ENCODE measurements at regions not wholly inside any gene's neighbourhood (a gene's known extent, or its start where the extent isn't known, plus 50 kb on each side); places are given as distances from the start of the nearest gene placed in this dataset.

DNA sequence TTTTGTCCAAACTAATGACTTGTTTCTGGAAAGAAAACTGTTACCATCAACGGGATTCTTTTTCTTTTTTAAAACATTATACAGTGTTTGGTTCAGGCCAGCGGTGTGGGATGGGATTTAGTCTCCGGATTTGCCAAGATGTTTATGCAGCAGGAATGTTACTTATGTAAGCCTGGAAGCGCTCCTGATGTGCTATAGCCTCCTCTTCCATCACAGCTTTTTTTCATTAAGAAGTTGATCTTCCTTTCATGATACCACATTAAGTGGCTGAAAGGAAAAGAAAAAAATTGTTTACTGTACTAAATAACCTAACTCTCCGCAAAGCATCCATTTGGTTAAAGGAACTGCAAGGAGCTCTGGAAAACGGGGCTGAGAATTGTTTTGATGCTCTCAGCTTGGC, 120.5 kb upstream of the ALDH1A3 start:
- DNase-seq: no peak
- intact Hi-C loops (cut with DNase I): no loop called here
- 40 to 48% (median 47%) methylated on average over 6 of the region's 6 CpGs for WGBS, 3 donors
- Histone ChIP-seq H3K4me1 (no peaks in the 10 kb centered on the region), H3K36me3 (ENCODE audit: insufficient read depth in 1 of 2, low read depth in 1 of 2) (no peaks in the 10 kb centered on the region), H3K27ac (no peak overlapping the region), H3K9me3 (no peaks in the 10 kb centered on the region), H3K27me3 (ENCODE audit: insufficient read depth in 3 of 3, low read length in 2 of 3) (peaks cover 0 to 7% (median 0%) of the 10 kb centered on the region in 3 donors), H3K4me3 (no peak overlapping the region)
- no peak for ATAC-seq
- no peak for TF ChIP-seq CTCF (IDR thresholded peaks at IDR 0.05)

DNA sequence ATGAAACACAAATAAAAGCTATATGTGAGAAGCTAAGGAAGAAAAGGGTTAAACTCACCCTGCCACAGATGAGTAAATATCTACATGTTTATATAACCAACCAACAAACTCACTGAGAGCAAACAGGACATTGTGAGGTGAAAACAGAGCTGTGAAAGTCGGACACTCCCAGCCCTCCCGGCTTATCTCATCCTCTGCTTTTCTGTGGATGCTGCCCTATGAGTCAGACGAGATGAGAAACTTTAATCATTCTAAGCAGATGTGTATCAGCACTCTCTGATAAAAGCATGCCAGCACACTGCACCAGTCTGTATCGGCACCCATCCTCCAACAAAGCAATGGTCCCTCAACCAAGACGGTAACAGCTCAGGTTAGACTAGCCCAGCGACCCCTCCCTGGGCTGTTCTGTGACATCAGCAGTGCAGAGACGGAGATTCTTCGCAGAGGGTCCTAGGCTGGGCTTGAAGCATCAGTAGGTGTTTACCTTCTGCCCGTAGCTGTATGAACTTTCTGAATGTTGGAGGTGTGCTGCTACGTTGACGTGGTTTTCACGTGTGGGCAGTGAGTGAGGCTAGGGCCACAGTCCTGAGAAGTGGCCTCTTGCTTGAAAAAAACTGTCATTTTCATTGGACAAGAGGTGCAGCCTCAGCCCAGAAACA, 119.8 kb upstream of the ALDH1A3 start:
- no peaks in the 10 kb centered on the region for H3K36me3 ChIP-seq (ENCODE audit: insufficient read depth in 1 of 2, low read depth in 1 of 2)
- H3K27me3 ChIP-seq (ENCODE audit: insufficient read depth in 3 of 3, low read length in 2 of 3): peaks cover 0 to 7% (median 0%) of the 10 kb centered on the region in 3 donors
- H3K27ac ChIP-seq: no peak overlapping the region
- no peaks in the 10 kb centered on the region for H3K4me1 ChIP-seq
- ATAC-seq (no peak), DNase-seq (peak in 1 of 2 donors; percentile 26)
- no peaks in the 10 kb centered on the region for H3K9me3 ChIP-seq
- intact Hi-C loops (cut with DNase I): loop anchor here in 1 of 2 donors (10.0 kb wide), 1 partner anchor 65 kb away; no protein-coding TSS in a partner anchor
- 71 to 74% (median 73%) methylated on average over 12 of the region's 12 CpGs for WGBS, 3 donors
- no peak for TF ChIP-seq CTCF (IDR thresholded peaks at IDR 0.05)
- H3K4me3 ChIP-seq: no peak overlapping the region

- Histone ChIP-seq H3K27ac (no peak overlapping the region), H3K4me3 (no peak overlapping the region), H3K36me3 (ENCODE audit: insufficient read depth in 1 of 2, low read depth in 1 of 2) (no peaks in the 10 kb centered on the region), H3K4me1 (no peaks in the 10 kb centered on the region), H3K9me3 (no peaks in the 10 kb centered on the region), H3K27me3 (ENCODE audit: insufficient read depth in 3 of 3, low read length in 2 of 3) (peaks cover 0 to 7% (median 0%) of the 10 kb centered on the region in 3 donors)
- DNase-seq: peak in 1 of 2 donors; percentile 23
- intact Hi-C loops (cut with DNase I): loop anchor here in 1 of 2 donors (10.0 kb wide), 1 partner anchor 64 kb away; no protein-coding TSS in a partner anchor
- no peak for ATAC-seq
- 87 to 93% (median 91%) methylated on average over 6 of the region's 6 CpGs for WGBS, 3 donors
- TF ChIP-seq CTCF (IDR thresholded peaks at IDR 0.05): no peak
Measured at GRCh38 chr15:100760357-100760903, 119.2 kb upstream of the ALDH1A3 start.

GRCh38 chr15:100761290-100761935, 118.2 kb upstream of the ALDH1A3 start:
- peak in 1 of 2 donors; percentile 37 for DNase-seq
- no peak for ATAC-seq
- Histone ChIP-seq H3K4me3 (no peak overlapping the region), H3K27me3 (ENCODE audit: insufficient read depth in 3 of 3, low read length in 2 of 3) (peaks cover 0 to 9% (median 0%) of the 10 kb centered on the region in 3 donors), H3K9me3 (no peaks in the 10 kb centered on the region), H3K27ac (no peak overlapping the region), H3K36me3 (ENCODE audit: insufficient read depth in 1 of 2, low read depth in 1 of 2) (no peaks in the 10 kb centered on the region), H3K4me1 (no peaks in the 10 kb centered on the region)
- WGBS, 3 donors: 63 to 71% (median 69%) methylated on average over 13 of the region's 13 CpGs
- intact Hi-C loops (cut with DNase I): loop anchor here in 1 of 2 donors (10.0 kb wide), 1 partner anchor 63 kb away; no protein-coding TSS in a partner anchor
- TF ChIP-seq CTCF (IDR thresholded peaks at IDR 0.05): no peak
